ENCODE measurements at regions not wholly inside any gene's neighbourhood (a gene's known extent, or its start where the extent isn't known, plus 50 kb on each side); places are given as distances from the start of the nearest gene placed in this dataset.

GRCh38 chr18:40676668-40677067, 1278.4 kb upstream of the PIK3C3 start:
- H3K14ac ChIP-seq (ENCODE audit: insufficient read length), result no peak overlapping the region
- H2AK5ac ChIP-seq (ENCODE audit: low read depth, low read length), result no peak overlapping the region
- H3K79me1 ChIP-seq (ENCODE audit: low read depth, low read length), result no peaks in the 10 kb centered on the region
- FAIRE-seq, result no peak
- H3K18ac ChIP-seq (ENCODE audit: extremely low read depth, low read length), result no peak overlapping the region
- TF ChIP-seq RXRA (IDR thresholded peaks at IDR 0.05; ENCODE audit: insufficient read depth, low read depth, low read length), result no peak
- no peak for TF ChIP-seq BRCA1 (IDR thresholded peaks at IDR 0.05; ENCODE audit: low read depth, low read length)
- no peak for TF ChIP-seq GTF2F1 (IDR thresholded peaks at IDR 0.05; ENCODE audit: borderline replicate concordance, low read depth, low read length)
- no peak for TF ChIP-seq ATF3 (IDR thresholded peaks at IDR 0.05; ENCODE audit: insufficient read depth, low read depth, low read length)
- no peak for TF ChIP-seq CTBP2 (IDR thresholded peaks at IDR 0.05; ENCODE audit: borderline replicate concordance, insufficient read depth, insufficient read length, low read length)
- TF ChIP-seq RAD21 (IDR thresholded peaks at IDR 0.05 in 1 of 2, conservative IDR thresholded peaks at IDR 0.05 in 1 of 2; ENCODE audit: low read depth in 2 of 2, low read length in 2 of 2), result no peak
- no peak for TF ChIP-seq POLR2A (IDR thresholded peaks at IDR 0.05; ENCODE audit: control extremely low read depth in 1 of 2, low read depth in 2 of 2, low read length in 2 of 2)
- no peak for TF ChIP-seq KDM4A (IDR thresholded peaks at IDR 0.05; ENCODE audit: low read depth, low read length, severe bottlenecking)
- TF ChIP-seq MAX (IDR thresholded peaks at IDR 0.05), result no peak
- no peak for TF ChIP-seq CBX5 (IDR thresholded peaks at IDR 0.05; ENCODE audit: low read depth, low read length)
- TF ChIP-seq SAP30 (IDR thresholded peaks at IDR 0.05; ENCODE audit: insufficient read depth, insufficient replicate concordance, low read length), result no peak
- no peak for TF ChIP-seq NANOG (IDR thresholded peaks at IDR 0.05; ENCODE audit: insufficient read depth, low read depth, low read length, poor library complexity, severe bottlenecking)
- H3K79me2 ChIP-seq (ENCODE audit: control insufficient read depth in 1 of 2, insufficient read depth in 2 of 2, low read length in 2 of 2), result no peaks in the 10 kb centered on the region
- WGBS, 2 experiments (ENCODE audit: extremely low coverage in 1 of 2, insufficient coverage in 1 of 2, insufficient read length in 1 of 2, insufficient replicate concordance in 2 of 2, low coverage in 1 of 2, low lambda C conversion rate in 2 of 2, missing lambda C conversion rate in 1 of 2), result 94 to 100% methylated on average over 1 of the region's 1 CpG
- H3K4me3 ChIP-seq (ENCODE audit: extremely low read depth in 1 of 4, insufficient read depth in 2 of 4, low read depth in 3 of 4, low read length in 4 of 4), result no peak overlapping the region
- no peaks in the 10 kb centered on the region for H3K36me3 ChIP-seq (ENCODE audit: control insufficient read depth in 2 of 4, insufficient read depth in 4 of 4, low read length in 3 of 4)
- no peak overlapping the region for H3K4me2 ChIP-seq (ENCODE audit: insufficient read depth in 1 of 2, low read depth in 2 of 2, low read length in 2 of 2)
- H3K23me2 ChIP-seq (ENCODE audit: low read depth, low read length), result no peaks in the 10 kb centered on the region
- no peak overlapping the region for H2BK20ac ChIP-seq (ENCODE audit: low read length)
- no peak overlapping the region for H3K4ac ChIP-seq (replicated peaks; ENCODE audit: insufficient read length, low read depth, low read length)
- DNase-seq (ENCODE audit: low read depth in 1 of 2, low spot score in 2 of 2), result no peak
- ChIA-PET CTCF (ENCODE audit: partially characterized antibody) (no interaction called here), POLR2A (ENCODE audit: partially characterized antibody) (no interaction called here)
- no peak overlapping the region for H2BK120ac ChIP-seq (replicated peaks; ENCODE audit: low read depth, low read length)
- H4K5ac ChIP-seq (ENCODE audit: insufficient read length, low read depth, low read length), result no peak overlapping the region
- H2BK15ac ChIP-seq (ENCODE audit: low read length), result no peak overlapping the region
- no peak overlapping the region for H3K27ac ChIP-seq (ENCODE audit: low read depth, low read length)
- H3K27me3 ChIP-seq (replicated peaks in 1 of 4; ENCODE audit: control insufficient read depth in 3 of 4, extremely low read depth in 1 of 4, insufficient read depth in 3 of 4, low read length in 3 of 4), result no peaks in the 10 kb centered on the region
- H4K20me1 ChIP-seq (replicated peaks in 1 of 2; ENCODE audit: control insufficient read depth in 1 of 2, insufficient read depth in 2 of 2, low read length in 2 of 2), result no peaks in the 10 kb centered on the region
- no peak overlapping the region for H3K56ac ChIP-seq (replicated peaks; ENCODE audit: insufficient read length, low read depth, low read length)
- no peak overlapping the region for H2BK12ac ChIP-seq (ENCODE audit: low read depth, low read length)
- peaks cover 0 to 4% (median 1%) of the 10 kb centered on the region in 4 experiments; a peak in 2 of 7 replicates for H3K4me1 ChIP-seq (replicated peaks in 1 of 4; ENCODE audit: control insufficient read depth in 3 of 4, insufficient read depth in 4 of 4, low read length in 3 of 4)
- no peaks in the 10 kb centered on the region for H3K9me3 ChIP-seq (ENCODE audit: insufficient read depth in 2 of 2, low read depth in 1 of 2, low read length in 1 of 2)
- no peak overlapping the region for H3K9ac ChIP-seq (replicated peaks in 1 of 4; ENCODE audit: extremely low read depth in 1 of 4, low read depth in 3 of 4, low read length in 3 of 4)
- no peak overlapping the region for H3K23ac ChIP-seq (ENCODE audit: insufficient read length)
- H2BK5ac ChIP-seq (ENCODE audit: low read depth, low read length), result no peak overlapping the region
- H2AFZ ChIP-seq (ENCODE audit: low read length), result no peak overlapping the region
- no peak overlapping the region for H4K8ac ChIP-seq (ENCODE audit: extremely low read depth, insufficient read depth, low read length)
- no peak overlapping the region for H4K91ac ChIP-seq (replicated peaks; ENCODE audit: insufficient read length, low read length)

Measured in H1 (cell line).